Bronchial epithelial cell (primary cell): ENCODE measurements at regions not wholly inside any gene's neighbourhood (a gene's known extent, or its start where the extent isn't known, plus 50 kb on each side); places are given as distances from the start of the nearest gene placed in this dataset.

Experiments
- DNase-seq: peaks from one replicate; pipeline ENCODE4 v3.0.0-alpha.2; 2010; ENCODE audit warnings: low read depth
- FAIRE-seq: peaks from 2 replicates; lab custom pipeline; 2011; peaks lifted over from hg19 to GRCh38; lab: Jason Lieb, UNC
- H3K27me3 ChIP-seq: 2 replicates; pipeline ENCODE4 v1.5.1; 2011; ENCODE audit warnings: low read length; ENCODE audit not compliant: control insufficient read depth, insufficient read depth
- H3K36me3 ChIP-seq: 2 replicates; pipeline ENCODE4 v1.5.1; 2011; ENCODE audit warnings: low read length; ENCODE audit not compliant: control insufficient read depth, insufficient read depth
- H3K4me3 ChIP-seq: 2 replicates; pipeline ENCODE4 v1.5.1; 2011; ENCODE audit warnings: mild to moderate bottlenecking, low read depth, low read length, control low read depth
- CTCF ChIP-seq: IDR thresholded peaks from 2 replicates; pipeline ENCODE4 v1.5.1; 2011; ENCODE audit warnings: mild to moderate bottlenecking, moderate library complexity, low read length, control low read depth, inconsistent platforms; ENCODE audit not compliant: insufficient read depth, severe bottlenecking

GRCh38 chr2:37831081-37831780 is 93.9 kb upstream of the RMDN2 start:
- no peaks in the 10 kb centered on the region for H3K27me3 ChIP-seq
- FAIRE-seq = no peak
- no peak for DNase-seq

GRCh38 chr2:37832590-37833197 is 92.4 kb upstream of the RMDN2 start:
- Histone ChIP-seq H3K36me3 (no peaks in the 10 kb centered on the region), H3K4me3 (no peak overlapping the region), H3K27me3 (no peaks in the 10 kb centered on the region)
- peak; percentile 64 for DNase-seq
- FAIRE-seq = no peak
- TF ChIP-seq CTCF = peak; percentile 75

More at GRCh38 chr2:37831081-37831780, 93.9 kb upstream of the RMDN2 start:
- Histone ChIP-seq H3K4me3 (no peak overlapping the region), H3K36me3 (no peaks in the 10 kb centered on the region)
- TF ChIP-seq CTCF = no peak

GRCh38 chr2:37833423-37833822 is 91.7 kb upstream of the RMDN2 start:
- TF ChIP-seq CTCF = no peak
- DNase-seq (no peak), FAIRE-seq (no peak)
- Histone ChIP-seq H3K27me3 (no peaks in the 10 kb centered on the region), H3K4me3 (no peak overlapping the region), H3K36me3 (no peaks in the 10 kb centered on the region)

GRCh38 chr2:37836270-37836669 is 88.8 kb upstream of the RMDN2 start:
- H3K36me3 ChIP-seq = no peaks in the 10 kb centered on the region
- no peaks in the 10 kb centered on the region for H3K27me3 ChIP-seq
- TF ChIP-seq CTCF = no peak
- DNase-seq (no peak), FAIRE-seq (no peak)
- H3K4me3 ChIP-seq = no peak overlapping the region

GRCh38 chr2:37836711-37837110 is 88.4 kb upstream of the RMDN2 start:
- DNase-seq (no peak), FAIRE-seq (no peak)
- Histone ChIP-seq H3K27me3 (no peaks in the 10 kb centered on the region), H3K36me3 (no peaks in the 10 kb centered on the region), H3K4me3 (no peak overlapping the region)
- TF ChIP-seq CTCF = no peak
